ENCODE measurements at regions not wholly inside any gene's neighbourhood (a gene's known extent, or its start where the extent isn't known, plus 50 kb on each side); places are given as distances from the start of the nearest gene placed in this dataset.

DNA sequence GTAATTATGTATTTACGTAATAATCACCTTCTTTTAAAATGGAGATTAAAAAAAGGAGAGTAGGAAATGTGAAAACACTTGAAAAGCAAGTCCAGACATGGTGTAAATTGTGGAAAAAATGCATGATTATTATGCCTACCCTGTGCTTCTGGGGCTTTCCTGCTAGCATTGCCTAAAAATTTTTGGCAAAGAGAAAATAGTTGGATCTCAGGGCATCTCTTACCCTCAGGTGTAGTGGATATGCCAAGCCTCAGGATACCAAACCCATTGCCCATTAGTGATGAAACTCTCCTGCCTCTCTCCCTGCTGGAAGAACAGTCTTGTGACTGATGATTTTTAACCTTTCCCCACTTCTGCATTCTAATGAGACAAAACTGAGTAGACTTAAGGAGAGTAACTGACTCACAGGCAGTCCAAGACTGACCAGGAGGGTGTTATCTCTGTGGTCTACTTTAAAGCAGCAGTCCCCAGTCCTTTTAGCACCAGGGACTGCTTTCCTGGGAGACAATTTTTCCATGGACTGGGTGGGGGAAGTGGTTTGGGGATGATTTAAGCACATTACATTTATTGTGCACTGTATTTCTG lies 174.6 kb downstream of the ZNF330 start:
- H3K4me3 ChIP-seq (ENCODE audit: low read length), result no peak overlapping the region
- TF ChIP-seq, protein P1, sequence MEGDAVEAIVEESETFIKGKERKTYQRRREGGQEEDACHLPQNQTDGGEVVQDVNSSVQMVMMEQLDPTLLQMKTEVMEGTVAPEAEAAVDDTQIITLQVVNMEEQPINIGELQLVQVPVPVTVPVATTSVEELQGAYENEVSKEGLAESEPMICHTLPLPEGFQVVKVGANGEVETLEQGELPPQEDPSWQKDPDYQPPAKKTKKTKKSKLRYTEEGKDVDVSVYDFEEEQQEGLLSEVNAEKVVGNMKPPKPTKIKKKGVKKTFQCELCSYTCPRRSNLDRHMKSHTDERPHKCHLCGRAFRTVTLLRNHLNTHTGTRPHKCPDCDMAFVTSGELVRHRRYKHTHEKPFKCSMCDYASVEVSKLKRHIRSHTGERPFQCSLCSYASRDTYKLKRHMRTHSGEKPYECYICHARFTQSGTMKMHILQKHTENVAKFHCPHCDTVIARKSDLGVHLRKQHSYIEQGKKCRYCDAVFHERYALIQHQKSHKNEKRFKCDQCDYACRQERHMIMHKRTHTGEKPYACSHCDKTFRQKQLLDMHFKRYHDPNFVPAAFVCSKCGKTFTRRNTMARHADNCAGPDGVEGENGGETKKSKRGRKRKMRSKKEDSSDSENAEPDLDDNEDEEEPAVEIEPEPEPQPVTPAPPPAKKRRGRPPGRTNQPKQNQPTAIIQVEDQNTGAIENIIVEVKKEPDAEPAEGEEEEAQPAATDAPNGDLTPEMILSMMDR (IDR thresholded peaks at IDR 0.05; ENCODE audit: insufficient read depth, low read depth, low read length, missing control alignments), result no peak
- DNase-seq (ENCODE audit: low read depth), result peak; percentile 53

DNA sequence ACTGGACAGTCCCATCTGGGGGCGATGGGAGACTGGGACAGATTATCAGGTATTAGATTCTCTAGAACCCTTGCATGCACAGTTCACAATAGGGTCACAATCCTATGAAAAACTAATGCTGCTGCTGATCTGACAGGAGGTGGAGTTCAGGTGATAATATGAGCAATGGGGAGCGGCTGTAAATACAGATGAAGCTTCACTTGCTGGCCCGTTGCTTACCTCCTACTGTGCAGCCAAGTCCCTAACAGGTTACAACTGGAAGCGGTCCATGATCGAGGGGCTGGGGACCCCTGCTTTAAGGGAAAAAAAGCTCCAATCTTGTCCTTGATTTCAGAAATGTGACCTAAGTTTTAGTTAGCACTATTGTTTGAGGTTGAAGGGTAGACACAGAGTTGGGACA lies 175.2 kb downstream of the ZNF330 start:
- TF ChIP-seq, protein P1 (IDR thresholded peaks at IDR 0.05; ENCODE audit: insufficient read depth, low read depth, low read length, missing control alignments), result no peak
- no peak overlapping the region for H3K4me3 ChIP-seq (ENCODE audit: low read length)
- DNase-seq (ENCODE audit: low read depth), result no peak

DNA sequence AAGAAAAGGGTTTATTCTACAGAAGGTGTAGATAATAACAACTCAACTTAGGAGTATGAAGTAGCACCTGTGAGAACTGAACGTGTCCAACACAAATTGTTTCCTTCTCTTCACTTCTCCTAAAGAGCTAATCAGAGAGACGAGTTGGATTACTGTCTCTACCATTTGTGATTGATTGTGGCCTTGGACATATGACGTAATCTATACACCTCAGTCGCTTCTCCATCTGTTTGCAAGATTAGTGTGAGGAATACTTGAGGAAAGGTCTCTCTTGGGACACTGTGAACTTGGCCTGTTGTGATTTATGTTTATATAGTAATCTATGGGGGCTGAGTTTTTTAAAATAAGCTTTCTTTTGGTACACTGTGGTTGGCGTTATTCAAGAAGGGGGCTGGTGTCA lies 182.0 kb downstream of the ZNF330 start:
- H3K4me3 ChIP-seq (ENCODE audit: low read length), result no peak overlapping the region
- TF ChIP-seq, protein P1 (IDR thresholded peaks at IDR 0.05; ENCODE audit: insufficient read depth, low read depth, low read length, missing control alignments), result no peak
- DNase-seq (ENCODE audit: low read depth), result no peak

DNA sequence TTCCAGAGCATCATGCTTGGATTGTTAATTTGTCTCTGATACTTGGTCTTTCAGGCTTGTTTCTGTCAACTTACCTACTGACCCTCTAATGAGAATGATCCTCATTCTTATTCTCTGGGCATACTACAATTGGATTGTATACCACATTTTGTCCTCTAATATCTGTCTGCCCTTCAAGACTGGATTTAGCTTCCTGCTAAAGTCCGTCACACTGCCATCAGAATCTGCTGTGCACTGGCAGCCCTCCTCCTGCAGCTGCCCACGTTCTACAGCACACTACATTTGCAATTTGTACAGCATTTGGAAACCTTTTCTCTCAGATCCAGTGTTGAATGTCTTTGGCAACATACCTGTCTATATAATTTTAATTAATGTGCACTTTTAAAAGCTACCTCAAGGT lies 183.1 kb downstream of the ZNF330 start:
- no peak overlapping the region for H3K4me3 ChIP-seq (ENCODE audit: low read length)
- TF ChIP-seq, protein P1 (IDR thresholded peaks at IDR 0.05; ENCODE audit: insufficient read depth, low read depth, low read length, missing control alignments), result no peak
- no peak for DNase-seq (ENCODE audit: low read depth)

DNA sequence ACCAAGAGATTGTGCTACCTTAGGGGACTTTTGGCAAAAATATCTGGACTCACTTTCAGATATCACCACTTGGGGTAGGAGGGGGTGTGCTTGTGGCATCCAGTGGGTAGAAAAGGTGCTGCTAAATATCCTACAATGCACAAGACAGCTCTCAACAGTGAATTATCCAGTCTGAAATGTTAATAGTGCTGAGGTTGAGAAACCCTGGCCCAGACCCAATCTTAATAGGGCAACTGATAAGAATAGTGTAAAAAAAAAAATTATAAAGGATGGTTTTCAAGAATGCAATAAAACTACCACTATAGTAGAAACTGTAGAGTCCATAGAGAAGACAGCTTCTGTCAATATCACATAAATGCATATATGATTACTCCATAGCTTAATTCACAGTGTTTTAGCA lies 185.5 kb downstream of the ZNF330 start:
- TF ChIP-seq, protein P1 (IDR thresholded peaks at IDR 0.05; ENCODE audit: insufficient read depth, low read depth, low read length, missing control alignments), result no peak
- H3K4me3 ChIP-seq (ENCODE audit: low read length), result no peak overlapping the region
- DNase-seq (ENCODE audit: low read depth), result no peak

DNA sequence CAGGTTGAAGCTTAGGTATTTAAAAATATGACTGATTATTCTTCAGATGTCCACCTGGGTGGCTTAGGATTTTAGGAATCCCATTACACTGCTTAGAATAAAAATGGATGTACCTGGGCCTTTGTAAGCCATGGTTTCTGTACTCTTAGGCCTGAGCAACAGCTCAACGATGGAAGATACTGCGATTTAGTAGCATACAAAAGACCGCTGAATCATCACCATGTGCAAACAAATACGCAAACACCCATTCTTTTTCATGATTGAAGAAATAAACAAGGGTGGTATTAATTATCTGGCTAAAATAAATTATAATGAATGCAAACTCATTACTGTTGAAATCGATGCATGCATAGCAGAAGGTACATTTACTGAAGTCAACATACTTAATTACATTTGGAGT lies 188.9 kb downstream of the ZNF330 start:
- no peak overlapping the region for H3K4me3 ChIP-seq (ENCODE audit: low read length)
- DNase-seq (ENCODE audit: low read depth), result no peak
- TF ChIP-seq, protein P1 (IDR thresholded peaks at IDR 0.05; ENCODE audit: insufficient read depth, low read depth, low read length, missing control alignments), result no peak

DNA sequence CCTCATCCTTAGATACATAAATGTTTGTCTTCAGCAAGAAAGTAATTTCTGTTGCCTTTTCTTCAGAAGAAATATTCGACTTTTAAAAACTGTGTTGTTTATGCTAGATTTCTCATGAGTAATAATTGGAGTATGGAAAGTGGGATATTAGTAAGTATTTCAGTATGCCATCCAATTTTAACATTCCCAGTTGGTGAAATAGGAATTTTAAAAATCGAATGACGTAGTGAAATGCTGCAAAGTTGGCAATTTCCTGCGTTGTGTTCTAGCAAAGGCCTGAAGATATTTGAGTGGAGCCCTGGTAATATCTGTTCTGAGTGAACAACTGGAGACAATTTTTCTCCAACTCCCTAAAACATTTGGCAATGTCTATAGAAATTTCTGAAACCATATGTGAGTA lies 190.1 kb downstream of the ZNF330 start:
- TF ChIP-seq, protein P1 (IDR thresholded peaks at IDR 0.05; ENCODE audit: insufficient read depth, low read depth, low read length, missing control alignments), result no peak
- H3K4me3 ChIP-seq (ENCODE audit: low read length), result no peak overlapping the region
- no peak for DNase-seq (ENCODE audit: low read depth)

All from epithelial cell of esophagus (primary cell).